ENCODE measurements at regions not wholly inside any gene's neighbourhood (a gene's known extent, or its start where the extent isn't known, plus 50 kb on each side); places are given as distances from the start of the nearest gene placed in this dataset.
"Not testable (repeated sequence)": the region's sequence is repeated elsewhere in the genome, so short reads cannot be mapped to it uniquely, and the experiment has no call there.

DNA sequence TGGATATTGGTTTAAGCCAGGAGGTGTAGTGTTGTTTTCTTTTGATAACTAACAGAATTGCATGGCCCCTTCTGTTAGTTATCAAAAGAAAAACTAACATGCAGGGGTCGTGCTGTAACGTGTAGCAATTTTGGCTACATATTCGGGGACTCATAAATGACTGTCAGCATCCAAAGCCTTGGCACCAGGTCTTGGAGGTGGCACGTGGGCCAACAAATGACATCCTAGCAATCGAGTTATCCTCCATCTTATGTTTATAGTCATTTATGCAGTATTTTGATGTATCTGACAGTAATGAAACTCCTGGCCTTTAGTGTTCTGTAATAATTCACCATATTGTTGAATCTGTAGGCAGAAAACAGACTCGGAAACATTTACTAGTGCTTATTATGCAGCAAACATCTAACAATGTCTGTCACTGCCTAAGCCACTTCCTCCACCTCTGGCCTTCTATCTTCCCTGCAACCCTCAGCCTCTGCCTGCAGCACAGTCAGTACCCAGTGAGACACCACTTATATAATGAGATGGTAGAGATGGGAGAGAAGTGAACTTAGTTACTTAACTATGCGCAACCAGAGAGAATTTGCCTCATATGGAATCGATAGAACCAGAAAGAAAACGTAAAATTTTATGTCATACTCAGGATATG, 184.6 kb downstream of the AEBP2 start:
- H3K9me3 ChIP-seq (ENCODE audit: control insufficient read depth in 1 of 2, insufficient read depth in 1 of 2, low read length in 2 of 2), result peaks cover 0 to 3% of the 10 kb centered on the region in 2 experiments
- H3K36me3 ChIP-seq (ENCODE audit: insufficient read depth, low read length), result no peaks in the 10 kb centered on the region
- no peak for DNase-seq
- peaks cover 2% of the 10 kb centered on the region for H3K9me3 Mint-ChIP-seq
- no peaks in the 10 kb centered on the region for H3K4me1 ChIP-seq (ENCODE audit: insufficient read depth, low read length)
- H3K4me3 Mint-ChIP-seq, result no peak overlapping the region
- ChIA-PET POLR2A (no interaction called here), CTCF (no interaction called here)
- no peaks in the 10 kb centered on the region for H3K4me1 Mint-ChIP-seq (ENCODE audit: low read depth)
- no peak overlapping the region for H3K4me3 ChIP-seq (ENCODE audit: low read length)
- intact Hi-C loops (cut with DNase I, micrococcal nuclease), result no loop called here
- no peak overlapping the region for H3K27ac Mint-ChIP-seq
- H3K27me3 Mint-ChIP-seq, result no peaks in the 10 kb centered on the region
- H3K27ac ChIP-seq (ENCODE audit: low read depth in 1 of 2, low read length in 2 of 2), result no peak overlapping the region
- no peak for ATAC-seq (ENCODE audit: poor library complexity)
- H3K36me3 Mint-ChIP-seq (ENCODE audit: low read depth), result no peaks in the 10 kb centered on the region
- no peaks in the 10 kb centered on the region for H3K27me3 ChIP-seq (ENCODE audit: control insufficient read depth in 1 of 2, insufficient read depth in 2 of 2, low read length in 2 of 2)
- TF ChIP-seq, protein P1, sequence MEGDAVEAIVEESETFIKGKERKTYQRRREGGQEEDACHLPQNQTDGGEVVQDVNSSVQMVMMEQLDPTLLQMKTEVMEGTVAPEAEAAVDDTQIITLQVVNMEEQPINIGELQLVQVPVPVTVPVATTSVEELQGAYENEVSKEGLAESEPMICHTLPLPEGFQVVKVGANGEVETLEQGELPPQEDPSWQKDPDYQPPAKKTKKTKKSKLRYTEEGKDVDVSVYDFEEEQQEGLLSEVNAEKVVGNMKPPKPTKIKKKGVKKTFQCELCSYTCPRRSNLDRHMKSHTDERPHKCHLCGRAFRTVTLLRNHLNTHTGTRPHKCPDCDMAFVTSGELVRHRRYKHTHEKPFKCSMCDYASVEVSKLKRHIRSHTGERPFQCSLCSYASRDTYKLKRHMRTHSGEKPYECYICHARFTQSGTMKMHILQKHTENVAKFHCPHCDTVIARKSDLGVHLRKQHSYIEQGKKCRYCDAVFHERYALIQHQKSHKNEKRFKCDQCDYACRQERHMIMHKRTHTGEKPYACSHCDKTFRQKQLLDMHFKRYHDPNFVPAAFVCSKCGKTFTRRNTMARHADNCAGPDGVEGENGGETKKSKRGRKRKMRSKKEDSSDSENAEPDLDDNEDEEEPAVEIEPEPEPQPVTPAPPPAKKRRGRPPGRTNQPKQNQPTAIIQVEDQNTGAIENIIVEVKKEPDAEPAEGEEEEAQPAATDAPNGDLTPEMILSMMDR (IDR thresholded peaks at IDR 0.05), result no peak

GRCh38 chr12:19624491-19624890, 185.2 kb downstream of the AEBP2 start:
- no peak overlapping the region for H3K4me3 ChIP-seq (ENCODE audit: low read length)
- no peak overlapping the region for H3K4me3 Mint-ChIP-seq
- no peaks in the 10 kb centered on the region for H3K27me3 Mint-ChIP-seq
- peaks cover 2% of the 10 kb centered on the region for H3K9me3 Mint-ChIP-seq
- intact Hi-C loops (cut with DNase I, micrococcal nuclease), result no loop called here
- TF ChIP-seq, protein P1 (IDR thresholded peaks at IDR 0.05), result no peak
- ATAC-seq (ENCODE audit: poor library complexity) (no peak), DNase-seq (no peak)
- no peaks in the 10 kb centered on the region for H3K36me3 ChIP-seq (ENCODE audit: insufficient read depth, low read length)
- H3K27ac ChIP-seq (ENCODE audit: low read depth in 1 of 2, low read length in 2 of 2), result no peak overlapping the region
- no peaks in the 10 kb centered on the region for H3K9me3 ChIP-seq (ENCODE audit: control insufficient read depth in 1 of 2, insufficient read depth in 1 of 2, low read length in 2 of 2)
- POLR2A ChIA-PET, result no interaction called here
- H3K4me1 Mint-ChIP-seq (ENCODE audit: low read depth), result no peaks in the 10 kb centered on the region
- CTCF ChIA-PET, result no interaction called here
- no peaks in the 10 kb centered on the region for H3K4me1 ChIP-seq (ENCODE audit: insufficient read depth, low read length)
- no peak overlapping the region for H3K27ac Mint-ChIP-seq
- H3K27me3 ChIP-seq (ENCODE audit: control insufficient read depth in 1 of 2, insufficient read depth in 2 of 2, low read length in 2 of 2), result no peaks in the 10 kb centered on the region
- H3K36me3 Mint-ChIP-seq (ENCODE audit: low read depth), result no peaks in the 10 kb centered on the region

DNA sequence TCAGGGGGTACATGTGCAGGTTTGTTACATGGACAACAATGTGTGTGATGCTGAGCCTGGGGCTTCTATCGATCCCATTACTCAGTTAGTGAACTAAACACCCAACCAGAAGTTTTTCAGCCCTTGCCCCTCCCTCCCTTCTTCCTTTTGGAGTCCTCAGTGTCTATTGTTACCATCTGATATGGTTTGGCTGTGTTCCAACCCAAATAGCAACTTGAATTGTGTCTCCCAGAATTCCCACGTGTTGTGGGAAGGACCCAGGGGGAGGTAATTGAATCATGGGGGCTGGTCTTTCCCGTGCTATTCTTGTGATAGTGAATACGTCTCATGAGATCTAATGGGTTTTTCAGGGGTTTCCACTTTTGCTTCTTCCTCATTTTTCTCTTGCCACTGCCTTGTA, 186.3 kb downstream of the AEBP2 start:
- H3K4me1 ChIP-seq (ENCODE audit: insufficient read depth, low read length); H3K36me3 ChIP-seq (ENCODE audit: insufficient read depth, low read length); H3K36me3 Mint-ChIP-seq (ENCODE audit: low read depth); H3K4me1 Mint-ChIP-seq (ENCODE audit: low read depth); H3K4me3 Mint-ChIP-seq; H3K27ac Mint-ChIP-seq; POLR2A ChIA-PET; H3K4me3 ChIP-seq (ENCODE audit: low read length); DNase-seq; H3K27ac ChIP-seq (ENCODE audit: low read depth in 1 of 2, low read length in 2 of 2); H3K27me3 ChIP-seq (ENCODE audit: control insufficient read depth in 1 of 2, insufficient read depth in 2 of 2, low read length in 2 of 2); H3K9me3 Mint-ChIP-seq; H3K9me3 ChIP-seq (ENCODE audit: control insufficient read depth in 1 of 2, insufficient read depth in 1 of 2, low read length in 2 of 2); H3K27me3 Mint-ChIP-seq; CTCF ChIA-PET; ATAC-seq (ENCODE audit: poor library complexity); intact Hi-C loops (cut with DNase I, micrococcal nuclease): not testable (repeated sequence)

- ChIA-PET CTCF (no interaction called here), POLR2A (no interaction called here)
- Mint-ChIP-seq H3K4me1 (ENCODE audit: low read depth) (no peaks in the 10 kb centered on the region), H3K4me3 (no peak overlapping the region), H3K27ac (no peak overlapping the region), H3K27me3 (no peaks in the 10 kb centered on the region), H3K9me3 (peaks cover 2% of the 10 kb centered on the region), H3K36me3 (ENCODE audit: low read depth) (no peaks in the 10 kb centered on the region)
- DNase-seq (no peak), ATAC-seq (ENCODE audit: poor library complexity) (no peak)
- no peaks in the 10 kb centered on the region for H3K27me3 ChIP-seq (ENCODE audit: control insufficient read depth in 1 of 2, insufficient read depth in 2 of 2, low read length in 2 of 2)
- TF ChIP-seq, protein P1 (IDR thresholded peaks at IDR 0.05), result no peak
- no peaks in the 10 kb centered on the region for H3K9me3 ChIP-seq (ENCODE audit: control insufficient read depth in 1 of 2, insufficient read depth in 1 of 2, low read length in 2 of 2)
- no peak overlapping the region for H3K27ac ChIP-seq (ENCODE audit: low read depth in 1 of 2, low read length in 2 of 2)
- H3K4me3 ChIP-seq (ENCODE audit: low read length), result no peak overlapping the region
- H3K36me3 ChIP-seq (ENCODE audit: insufficient read depth, low read length), result no peaks in the 10 kb centered on the region
- no peaks in the 10 kb centered on the region for H3K4me1 ChIP-seq (ENCODE audit: insufficient read depth, low read length)
- intact Hi-C loops (cut with DNase I, micrococcal nuclease), result no loop called here
Measured at GRCh38 chr12:19627719-19628118, 188.4 kb downstream of the AEBP2 start.

Data from CD4-positive, alpha-beta T cell (primary cell).